Stimulated activated CD8-positive, alpha-beta memory T cell treated with anti-CD3 and anti-CD28 coated beads, Interleukin-15, amount 100 ng/mL, for 1 hour (primary cell): ENCODE measurements at regions not wholly inside any gene's neighbourhood (a gene's known extent, or its start where the extent isn't known, plus 50 kb on each side); places are given as distances from the start of the nearest gene placed in this dataset.
"Not testable (repeated sequence)": the region's sequence is repeated elsewhere in the genome, so short reads cannot be mapped to it uniquely, and the experiment has no call there.

Experiments used
- DNase-seq: peaks from one replicate; pipeline ENCODE4 v3.0.0-alpha.2; 2020; ENCODE audit warnings: low read depth

DNA sequence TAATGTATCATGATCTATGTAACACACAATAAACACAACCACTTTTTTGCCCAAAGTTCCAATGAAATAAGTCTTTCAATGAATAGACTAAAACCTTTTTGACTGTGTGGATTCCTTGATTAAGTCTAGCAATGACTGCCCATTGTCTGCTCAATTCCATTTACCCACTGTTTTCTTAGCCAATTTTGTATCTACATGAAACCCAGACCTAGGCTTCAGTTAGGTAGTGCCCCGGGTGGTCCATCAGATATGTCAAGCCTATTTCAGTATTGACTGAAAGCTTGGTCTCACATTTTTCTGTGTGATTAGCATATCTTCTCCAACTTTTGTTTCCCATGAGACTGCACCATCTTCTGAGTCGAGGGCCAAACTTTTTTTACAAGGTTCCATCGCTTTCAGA lies 615.0 kb downstream of the C6orf118 start:
- DNase-seq = no peak

DNA sequence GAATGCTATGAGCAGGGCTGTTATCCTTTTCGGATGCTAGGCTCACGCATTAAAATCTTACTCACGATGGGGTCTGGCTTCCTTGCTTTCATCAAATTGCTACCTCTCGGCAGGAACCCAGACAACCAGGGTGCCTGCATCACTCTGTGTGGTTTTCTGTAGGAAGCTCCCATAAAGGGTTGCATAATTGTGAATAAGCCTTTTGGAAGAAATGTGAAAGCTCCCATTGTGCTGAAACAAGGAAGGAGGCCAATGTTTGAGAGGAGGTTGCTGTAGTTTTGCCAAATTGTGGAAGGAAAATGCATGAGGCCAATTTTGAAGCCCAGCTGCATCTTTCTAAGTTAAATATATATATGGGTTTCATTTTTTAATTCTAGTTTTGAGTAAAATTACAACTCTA lies 615.5 kb downstream of the C6orf118 start:
- DNase-seq = no peak

DNA sequence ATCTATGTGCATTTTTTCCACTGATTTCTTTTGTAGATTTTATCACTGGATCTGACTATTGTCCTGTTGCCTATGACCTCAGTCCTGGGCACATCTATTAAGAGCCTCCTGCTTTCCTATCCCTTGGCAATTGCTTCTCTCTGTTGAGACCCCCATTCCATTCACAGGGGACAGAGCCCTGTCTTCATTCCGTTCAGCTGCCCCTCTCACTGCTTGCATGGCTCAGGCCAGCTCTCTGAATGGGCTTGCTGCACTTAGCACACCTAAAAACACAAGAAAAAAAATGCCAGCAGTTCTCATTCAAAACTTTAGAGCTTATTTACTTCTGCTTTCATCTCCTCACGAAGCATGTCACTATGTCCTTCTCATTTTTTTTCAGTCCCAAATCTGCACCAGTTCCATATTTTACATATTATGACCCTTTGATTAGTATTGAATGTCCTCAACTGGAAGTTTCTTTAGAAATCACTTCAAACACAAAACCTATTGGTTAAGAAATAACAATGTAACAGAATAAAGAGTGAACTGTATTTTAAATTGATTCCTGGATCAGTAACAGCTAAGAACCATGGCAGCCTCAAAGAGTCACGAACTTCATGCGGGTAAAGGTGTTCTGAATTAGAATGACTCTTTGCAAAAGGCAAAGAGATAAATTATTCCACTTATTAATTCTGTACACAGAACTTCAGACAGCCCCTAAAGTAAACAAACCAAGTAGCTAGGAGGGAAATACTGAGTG lies 616.5 kb downstream of the C6orf118 start:
- DNase-seq = no peak

DNA sequence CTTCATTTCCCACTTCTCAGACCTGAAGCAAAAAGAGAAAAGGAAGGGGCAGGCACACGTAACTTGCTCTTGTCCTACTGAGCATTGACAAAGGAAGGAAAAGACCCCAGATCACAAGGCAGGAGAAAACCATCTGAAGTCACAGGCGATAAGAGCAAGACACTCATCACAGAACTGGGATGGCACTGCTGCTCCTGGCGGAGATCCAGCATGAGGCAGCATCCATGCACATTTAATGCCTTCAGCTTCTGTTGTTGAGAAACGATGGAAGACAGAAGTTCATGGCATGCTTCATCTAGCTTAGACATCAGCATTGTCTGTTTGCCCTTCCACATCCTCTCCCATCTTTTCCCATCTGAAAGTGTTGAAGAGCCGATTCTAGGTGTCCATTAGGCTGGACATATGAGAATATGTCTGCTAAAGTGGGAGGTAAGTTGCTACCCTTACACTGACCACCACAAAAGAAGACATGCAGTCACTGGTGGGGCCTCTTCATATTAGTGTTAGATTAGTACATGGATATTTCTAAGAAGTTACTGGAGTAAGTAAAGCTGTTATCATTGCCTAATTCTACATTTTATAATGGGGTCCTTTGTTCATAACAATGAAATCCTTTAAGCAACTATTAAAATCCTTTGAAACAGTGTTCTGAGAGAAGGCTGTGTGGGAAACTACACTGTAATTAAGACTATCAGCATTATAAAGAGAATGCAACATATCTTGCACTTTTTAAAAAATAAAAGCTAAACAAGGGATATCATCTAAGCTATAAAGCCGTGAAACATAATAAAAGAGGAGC lies 618.5 kb downstream of the C6orf118 start:
- DNase-seq = no peak

DNA sequence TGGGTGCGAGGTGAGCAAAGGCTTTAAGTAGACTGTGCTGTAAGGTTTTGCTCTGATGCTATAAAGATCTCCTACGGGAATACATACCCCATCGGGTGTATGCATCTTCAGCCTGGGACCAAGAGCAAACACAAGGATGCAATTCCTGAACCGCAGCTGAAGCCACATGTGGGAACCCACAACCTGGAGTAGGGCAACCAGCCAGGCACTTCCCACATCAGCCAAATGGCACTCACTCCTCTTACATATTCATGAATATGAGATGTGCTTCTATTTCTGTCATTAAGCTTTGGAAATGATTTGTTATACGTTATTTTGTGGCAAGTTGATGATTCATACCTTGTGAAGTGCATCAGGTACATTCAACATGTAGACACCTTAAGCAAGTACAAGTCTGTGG lies 619.2 kb downstream of the C6orf118 start:
- no peak for DNase-seq

DNA sequence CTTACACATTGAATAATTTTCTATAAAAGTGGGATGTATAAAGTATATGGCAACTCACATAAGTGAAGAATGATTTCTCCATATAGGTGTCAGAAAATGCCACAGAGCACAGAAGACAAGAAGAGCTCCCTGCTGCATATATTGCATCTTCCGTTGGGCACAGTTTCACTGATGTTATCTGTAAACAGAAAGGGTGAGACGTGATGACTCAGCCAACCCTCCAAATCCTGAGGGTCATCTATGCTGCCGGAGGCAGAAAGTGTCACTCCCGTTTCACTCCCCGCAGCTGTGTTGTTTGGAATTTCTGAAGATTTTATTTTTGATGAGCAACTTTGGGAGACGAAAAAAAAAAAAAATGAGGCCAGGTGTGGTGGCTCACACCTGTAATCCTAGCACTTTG lies 644.1 kb downstream of the C6orf118 start:
- no peak for DNase-seq

DNA sequence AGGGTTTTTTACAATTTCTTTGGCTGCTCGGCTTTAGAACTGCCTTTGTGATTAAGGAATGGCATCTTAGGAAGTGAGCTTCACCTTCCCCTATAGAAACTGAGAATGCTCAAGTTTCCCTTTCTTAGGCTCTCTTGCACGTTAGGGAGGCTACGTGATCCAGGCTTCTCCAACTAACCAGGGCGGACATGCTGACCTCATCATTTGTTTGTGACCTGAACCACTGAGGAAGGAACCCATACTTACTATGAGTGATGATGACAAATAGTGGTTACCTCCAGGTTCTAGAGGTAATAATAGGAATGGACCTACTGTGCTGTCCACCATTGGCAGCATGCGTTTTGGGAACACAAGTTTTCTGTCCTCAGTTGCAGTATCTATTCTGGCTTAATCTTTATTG lies 645.8 kb downstream of the C6orf118 start:
- DNase-seq = no peak

DNA sequence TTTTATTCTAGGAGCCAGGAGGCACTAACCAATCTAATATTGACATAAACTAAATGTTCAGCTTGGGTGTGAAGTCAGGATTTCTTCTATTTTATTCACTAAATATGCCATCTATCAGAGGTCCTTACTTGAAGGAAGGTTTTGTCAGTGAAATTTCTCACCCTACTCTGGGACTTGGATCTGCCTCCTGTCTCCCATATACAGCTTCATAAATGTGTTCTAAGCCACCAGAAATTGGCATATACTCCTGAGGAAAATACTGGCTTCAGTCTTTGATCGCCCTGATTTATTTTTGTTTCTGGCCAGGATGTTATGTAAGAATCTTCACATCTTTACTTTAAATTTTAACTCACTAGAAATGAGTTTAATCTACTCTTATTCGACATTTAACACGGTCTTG lies 647.7 kb downstream of the C6orf118 start:
- no peak for DNase-seq

DNA sequence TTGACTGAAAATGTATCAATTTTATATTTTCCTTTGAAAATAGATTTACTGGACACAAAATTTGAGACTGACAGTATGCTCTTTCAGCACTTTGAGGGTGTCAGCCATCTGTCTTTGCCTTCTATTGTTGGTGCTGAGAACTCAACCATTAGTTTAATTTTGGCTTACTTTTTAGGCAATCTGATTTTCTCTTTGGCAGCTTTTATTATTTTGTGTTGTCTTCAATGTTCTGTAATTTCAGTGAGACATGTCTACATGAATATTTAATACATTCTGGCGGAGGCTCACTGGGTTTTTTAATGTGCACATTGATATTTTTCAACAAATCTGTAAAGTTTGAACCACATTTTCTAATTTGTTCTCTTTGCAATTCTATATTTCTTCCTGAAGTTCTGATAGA lies 648.6 kb downstream of the C6orf118 start:
- DNase-seq = no peak

DNA sequence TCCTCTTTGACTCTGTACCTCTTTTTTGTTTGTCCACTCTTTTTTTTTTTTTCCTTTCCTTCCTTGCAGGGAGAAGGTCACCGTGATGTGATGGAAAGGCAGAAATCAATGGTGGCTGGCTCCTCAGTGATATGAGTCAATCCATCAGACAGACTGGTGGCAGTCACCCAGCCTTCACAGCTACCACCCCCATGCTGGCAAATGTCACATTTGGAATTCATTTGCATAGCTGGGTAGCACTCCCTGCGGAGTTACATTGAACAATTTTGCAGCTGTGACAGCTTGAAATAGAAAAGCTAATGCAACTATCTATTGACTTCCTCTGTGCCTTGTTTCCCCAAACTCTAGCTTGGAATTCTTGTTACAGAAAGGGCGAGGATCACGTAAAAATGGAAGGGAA lies 668.4 kb downstream of the C6orf118 start:
- DNase-seq = no peak

DNA sequence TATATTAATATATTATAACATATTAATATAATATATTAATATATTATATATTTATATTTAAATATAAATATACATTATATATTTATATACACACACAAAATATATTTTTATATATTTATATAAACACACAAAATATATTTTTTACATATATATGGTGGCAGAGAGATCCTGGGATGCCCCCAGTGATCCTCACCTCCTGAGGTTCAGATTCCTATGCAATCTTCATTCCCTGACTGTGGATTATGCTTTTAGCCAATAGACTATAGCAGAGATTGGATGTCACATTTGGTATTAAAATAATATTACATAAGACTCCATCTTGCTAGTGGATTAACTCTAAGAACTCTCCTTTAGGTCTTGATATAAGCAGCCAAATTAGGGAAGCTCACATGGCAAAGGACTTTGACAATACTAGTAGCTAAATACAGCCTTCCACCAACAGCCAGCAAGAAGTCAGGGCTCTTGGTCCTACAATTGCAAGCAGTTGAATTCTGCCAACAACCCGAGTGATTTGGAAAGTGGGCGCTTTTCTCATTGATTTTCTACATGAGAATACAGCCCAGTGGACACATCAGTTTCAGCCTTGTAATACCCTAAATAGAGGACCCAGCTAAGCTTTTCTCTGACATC lies 681.0 kb downstream of the C6orf118 start:
- DNase-seq = no peak

DNA sequence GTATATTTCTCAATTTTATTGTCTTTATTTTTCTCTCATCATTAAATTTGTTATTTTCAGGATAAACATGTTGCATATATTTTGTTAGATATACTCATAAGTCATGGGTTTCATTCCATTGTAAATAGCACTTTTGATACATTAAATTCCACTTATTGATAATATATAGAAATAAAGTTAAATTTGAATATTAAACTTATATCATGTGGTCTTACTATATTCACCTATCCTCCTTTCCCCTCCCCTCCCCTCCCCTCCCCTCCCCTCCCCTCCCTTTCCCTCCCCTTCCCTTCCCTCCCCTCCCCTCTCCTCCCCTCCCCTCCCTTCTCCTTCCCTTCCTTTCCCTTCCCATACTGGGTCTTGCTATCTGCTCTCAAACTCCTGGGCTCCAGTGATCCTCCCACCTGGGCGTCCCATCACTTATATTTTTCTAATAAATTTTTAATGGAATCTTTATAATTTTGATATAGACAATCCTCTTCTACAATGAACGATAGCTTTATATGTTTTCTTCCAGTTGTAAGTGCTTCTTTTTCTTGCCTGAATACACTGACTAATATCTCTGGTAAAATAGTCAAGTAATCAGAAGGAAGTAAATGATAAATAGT lies 692.4 kb downstream of the C6orf118 start:
- DNase-seq = no peak

DNA sequence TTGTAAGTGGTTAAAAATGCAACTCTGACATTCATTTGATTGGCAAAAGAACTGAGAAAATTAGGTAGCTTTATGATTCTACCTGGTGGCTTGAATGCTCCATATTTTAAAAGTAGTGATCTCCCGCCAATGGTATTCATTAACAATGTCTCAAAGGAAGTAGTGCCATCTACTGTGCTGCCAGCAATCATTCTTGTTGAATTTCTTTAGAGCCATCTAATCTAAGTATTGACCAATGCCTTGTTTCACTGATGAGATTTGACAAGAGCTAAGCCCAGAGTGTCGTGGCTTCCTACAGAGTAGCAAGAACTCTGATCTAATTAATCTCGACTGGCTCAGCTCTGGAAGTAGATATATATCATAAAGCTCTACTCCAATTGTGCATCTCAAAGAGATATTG lies 696.7 kb downstream of the C6orf118 start:
- DNase-seq = no peak

DNA sequence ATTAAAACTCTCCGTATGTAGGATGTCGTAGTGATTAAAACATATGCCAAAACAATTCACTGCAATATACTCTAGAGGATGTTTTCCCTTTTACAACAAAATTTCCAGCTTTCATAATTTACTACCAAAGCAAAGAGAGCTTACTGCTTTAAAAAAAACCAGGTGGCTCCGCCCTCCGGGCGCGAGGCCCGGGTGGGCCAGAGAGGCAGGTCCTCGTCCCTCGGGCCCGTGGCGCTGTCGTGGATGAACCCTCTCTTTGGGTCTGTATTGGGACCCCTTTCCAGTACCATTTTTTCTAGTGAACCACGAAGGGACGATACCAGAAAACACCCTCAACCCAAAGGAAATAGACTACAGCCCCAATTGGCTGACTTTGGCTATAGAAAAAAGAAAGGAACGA lies 698.5 kb downstream of the C6orf118 start:
- DNase-seq = not testable (repeated sequence)

DNA sequence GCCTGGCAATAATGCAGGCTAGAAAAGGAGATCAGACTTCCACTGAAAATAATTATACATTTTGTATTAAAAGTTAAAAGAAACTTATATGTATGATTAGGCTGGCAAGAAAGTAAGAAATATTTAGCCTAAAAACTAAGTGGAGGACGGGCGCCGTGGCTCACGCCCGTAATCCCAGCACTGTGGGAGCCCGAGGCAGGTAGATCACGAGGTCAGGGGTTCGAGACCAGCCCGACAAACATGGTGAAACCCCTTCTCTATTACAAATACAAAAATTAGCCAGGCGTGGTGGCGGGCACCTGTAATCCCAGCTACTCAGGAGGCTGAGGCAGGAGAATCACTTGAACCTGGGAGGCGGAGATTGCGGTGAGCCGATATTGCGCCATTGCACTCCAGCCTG lies 707.0 kb downstream of the C6orf118 start:
- DNase-seq = not testable (repeated sequence)

DNA sequence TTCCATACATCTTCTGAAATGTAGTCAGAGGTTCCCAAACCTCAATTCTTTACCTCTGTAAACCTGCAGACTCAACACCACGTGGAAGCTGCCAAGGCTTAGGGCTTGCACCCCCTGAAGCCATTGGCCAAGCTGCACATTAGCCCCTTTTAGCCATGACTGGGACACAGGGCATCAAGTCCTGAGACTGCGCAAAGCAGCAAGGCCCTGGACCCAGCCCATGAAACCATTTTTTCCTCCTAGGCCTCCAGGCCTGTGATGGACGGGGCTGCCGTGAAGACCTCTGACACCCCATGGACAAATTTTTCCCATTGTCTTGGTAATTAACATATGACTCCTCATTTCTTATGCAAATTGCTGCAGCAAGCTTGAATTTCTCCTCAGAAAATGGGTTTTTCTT lies 727.8 kb downstream of the C6orf118 start:
- no peak for DNase-seq

DNA sequence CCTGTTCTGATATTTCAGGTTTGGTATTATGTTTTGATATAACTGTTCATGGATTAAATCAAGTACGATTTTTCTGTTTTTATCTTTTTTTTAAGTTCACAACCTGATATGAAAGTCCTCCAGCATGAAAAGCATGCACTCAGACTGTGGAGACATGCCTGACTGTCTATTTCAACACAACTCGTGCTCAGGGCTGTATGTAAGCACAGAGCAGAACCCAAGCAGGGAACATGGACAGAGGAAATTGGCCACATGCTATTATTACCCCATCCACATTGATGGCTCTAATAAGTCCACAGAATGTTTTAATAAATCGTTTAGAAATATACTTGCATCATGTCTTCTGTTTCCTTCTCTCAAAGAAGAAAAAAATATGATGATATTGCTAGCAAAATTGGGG lies 730.4 kb downstream of the C6orf118 start:
- no peak for DNase-seq

DNA sequence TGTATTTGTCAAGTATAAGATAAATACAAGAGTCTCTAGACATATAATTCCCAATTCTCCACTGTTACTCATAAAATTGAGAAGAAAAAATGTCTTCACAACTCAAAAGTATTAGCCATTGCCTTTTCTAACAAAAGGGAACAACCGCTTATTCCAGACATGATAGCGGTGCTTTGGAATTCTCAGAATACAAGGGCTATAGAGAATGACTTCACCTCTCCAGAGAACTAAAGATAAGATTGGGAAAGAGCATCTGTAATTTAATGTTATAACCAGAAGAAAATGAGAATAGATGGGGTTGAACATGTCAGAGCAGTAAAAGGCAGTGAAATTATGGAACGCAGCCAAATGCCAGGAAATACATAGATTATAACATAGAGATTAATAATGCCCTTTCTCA lies 730.8 kb downstream of the C6orf118 start:
- DNase-seq = no peak

DNA sequence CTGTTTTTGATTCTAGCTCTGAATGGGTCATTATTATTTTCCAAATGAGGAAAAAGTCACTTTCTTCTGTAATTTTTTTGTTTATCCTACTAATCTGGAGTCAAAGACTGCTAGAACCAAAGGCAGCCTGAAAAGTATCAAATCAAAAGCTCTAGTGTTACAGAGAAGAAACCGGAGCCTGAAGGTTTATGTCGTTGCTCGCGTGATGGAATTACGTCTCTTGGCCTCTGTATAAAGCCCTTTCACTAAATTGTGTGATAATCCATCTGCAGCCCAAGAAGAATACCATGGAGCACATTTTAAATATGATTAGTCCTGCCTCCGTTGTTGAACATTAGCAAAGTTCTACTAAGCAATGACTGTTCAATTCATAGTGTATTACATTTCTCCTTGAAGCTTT lies 738.6 kb downstream of the C6orf118 start:
- DNase-seq = no peak

DNA sequence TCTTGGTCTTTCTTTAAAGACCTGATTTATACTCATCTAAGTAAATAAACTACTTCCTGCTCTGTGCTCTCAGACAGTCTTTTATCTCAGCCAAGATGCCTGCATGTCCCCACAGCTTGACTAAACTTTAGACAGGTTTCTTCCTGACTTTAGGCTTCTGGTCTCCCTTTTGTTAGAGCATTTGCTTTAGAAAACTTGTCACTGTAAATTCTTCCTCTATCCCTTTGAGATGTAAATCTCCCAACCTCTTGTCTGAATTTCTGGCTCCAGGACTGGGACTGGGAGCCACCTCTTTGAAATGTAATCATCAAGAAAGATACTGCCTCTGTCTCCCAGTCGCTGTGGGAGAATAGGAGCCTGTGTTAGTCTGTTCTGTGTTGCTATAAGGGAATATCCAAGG lies 739.9 kb downstream of the C6orf118 start:
- DNase-seq = no peak

DNA sequence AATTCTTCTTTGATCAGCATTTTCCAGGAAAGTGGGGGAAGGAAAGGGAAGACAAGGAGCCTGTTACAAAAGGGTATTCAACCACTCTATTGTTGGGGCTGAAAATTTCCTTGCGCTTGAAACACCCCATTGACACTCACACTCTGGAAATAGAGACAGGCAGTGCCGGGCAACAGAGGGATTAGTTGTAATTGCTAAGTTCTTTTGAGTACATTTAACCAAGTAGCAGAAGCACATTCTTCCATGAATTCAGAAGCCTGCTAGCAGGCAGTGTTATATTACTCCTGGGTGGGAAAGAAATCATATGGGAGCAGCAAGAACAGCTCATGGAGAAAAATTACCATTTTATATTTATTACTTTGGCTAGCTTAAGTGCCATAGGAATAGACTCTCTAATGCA lies 745.5 kb downstream of the C6orf118 start:
- no peak for DNase-seq

DNA sequence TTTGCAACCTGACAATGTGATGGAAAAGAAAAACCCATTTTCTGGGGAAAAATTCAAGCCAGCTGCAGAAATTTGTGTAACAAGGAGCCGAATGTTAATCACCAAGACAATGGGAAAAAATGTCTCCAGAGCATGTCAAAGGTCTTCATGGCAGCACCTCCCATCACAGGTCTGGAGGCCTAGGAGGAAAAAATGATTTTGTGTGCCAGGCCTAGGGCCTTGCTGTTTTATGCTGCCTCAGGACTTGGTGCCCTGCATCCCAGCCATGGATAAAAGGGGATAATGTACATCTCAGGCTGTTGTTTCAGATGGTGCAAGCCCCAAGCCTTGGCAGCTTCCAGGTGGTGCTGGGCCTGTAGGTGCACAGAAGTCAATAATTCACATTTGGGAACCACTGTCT lies 747.7 kb downstream of the C6orf118 start:
- no peak for DNase-seq
